H1 (cell line): ENCODE measurements at regions not wholly inside any gene's neighbourhood (a gene's known extent, or its start where the extent isn't known, plus 50 kb on each side); places are given as distances from the start of the nearest gene placed in this dataset.
A peak's percentile ranks its signal among the peaks of the same experiment; 100 is the strongest.

Source experiments
- CTCF ChIA-PET: fragments of 300-600 bp; sonication (Branson Sonifier 250); formaldehyde crosslinking; loops from one replicate; lab custom pipeline; 2021; ENCODE audit not compliant: partially characterized antibody; lab: Charles Lee
- POLR2A ChIA-PET: fragments of 300-600 bp; sonication (Branson Sonifier 250); formaldehyde crosslinking; loops from one replicate; lab custom pipeline; 2021; ENCODE audit warnings: inconsistent platforms; ENCODE audit not compliant: partially characterized antibody; lab: Charles Lee
- DNase-seq, 2 experiments: peaks; one replicate each; pipeline versions ENCODE4 v3.0.0 to v3.0.0-alpha.2; 2010 to 2022; ENCODE audit warnings: low spot score in 2 of 2, low read depth in 1 of 2, mixed read lengths in 1 of 2
- FAIRE-seq: peaks from 2 replicates; lab custom pipeline; 2011; peaks lifted over from hg19 to GRCh38; lab: Jason Lieb, UNC
- H2AFZ ChIP-seq: 2 replicates; pipeline ENCODE4 v1.8.1; 2012; ENCODE audit warnings: low read length, inconsistent platforms
- H2AK5ac ChIP-seq: 2 replicates; pipeline ENCODE4 v1.6.1; 2013; ENCODE audit warnings: low read depth, low read length
- H2BK120ac ChIP-seq: replicated peaks from 2 replicates; pipeline ENCODE3; 2013; ENCODE audit warnings: low read depth, low read length, inconsistent platforms
- H2BK12ac ChIP-seq: 2 replicates; pipeline ENCODE4 v1.6.1; 2013; ENCODE audit warnings: low read depth, low read length
- H2BK15ac ChIP-seq: 2 replicates; pipeline ENCODE4 v1.6.1; 2013; ENCODE audit warnings: low read length
- H2BK20ac ChIP-seq: 2 replicates; pipeline ENCODE4 v1.6.1; 2013; ENCODE audit warnings: low read length
- H2BK5ac ChIP-seq: 2 replicates; pipeline ENCODE4 v1.6.1; 2013; ENCODE audit warnings: low read depth, low read length
- H3K14ac ChIP-seq: 2 replicates; pipeline ENCODE4 v1.6.1; 2013; ENCODE audit warnings: inconsistent platforms; ENCODE audit not compliant: insufficient read length
- H3K18ac ChIP-seq: 2 replicates; pipeline ENCODE4 v1.6.1; 2013; ENCODE audit warnings: low read length; ENCODE audit errors: extremely low read depth
- H3K23ac ChIP-seq: 2 replicates; pipeline ENCODE4 v1.6.1; 2013; ENCODE audit warnings: inconsistent platforms; ENCODE audit not compliant: insufficient read length
- H3K23me2 ChIP-seq: 2 replicates; pipeline ENCODE4 v1.6.1; 2013; ENCODE audit warnings: low read depth, low read length
- H3K27ac ChIP-seq: 2 replicates; pipeline ENCODE4 v1.6.1; 2011; ENCODE audit warnings: low read depth, low read length, inconsistent platforms
- H3K27me3 ChIP-seq, 4 experiments: replicated peaks in 1 of 4; 1 replicate in 1 of 4; 2 replicates in 3 of 4; pipeline versions ENCODE4 v1.6.1 to v1.8.1; 2011 to 2013; ENCODE audit warnings: low read length in 3 of 4, mild to moderate bottlenecking in 3 of 4, inconsistent platforms in 2 of 4, mixed read lengths in 2 of 4, moderate library complexity in 1 of 4; ENCODE audit not compliant: control insufficient read depth in 3 of 4, insufficient read depth in 3 of 4; ENCODE audit errors: extremely low read depth in 1 of 4
- H3K36me3 ChIP-seq, 4 experiments: 2 replicates each; pipeline versions ENCODE4 v1.6.1 to v1.8.1; 2011 to 2013; ENCODE audit warnings: mild to moderate bottlenecking in 4 of 4, low read length in 3 of 4, moderate library complexity in 2 of 4, control low read depth in 1 of 4, inconsistent platforms in 1 of 4; ENCODE audit not compliant: insufficient read depth in 4 of 4, control insufficient read depth in 2 of 4
- H3K4ac ChIP-seq: replicated peaks from 2 replicates; pipeline ENCODE3; 2013; ENCODE audit warnings: low read length, low read depth, mixed read lengths, inconsistent platforms; ENCODE audit not compliant: insufficient read length
- H3K4me1 ChIP-seq, 4 experiments: replicated peaks in 1 of 4; 1 replicate in 1 of 4; 2 replicates in 3 of 4; pipeline versions ENCODE4 v1.6.1 to v1.8.1; 2011 to 2013; ENCODE audit warnings: low read length in 3 of 4, inconsistent platforms in 2 of 4, mixed read lengths in 1 of 4; ENCODE audit not compliant: insufficient read depth in 4 of 4, control insufficient read depth in 3 of 4
- H3K4me2 ChIP-seq, 2 experiments: 2 replicates each; pipeline versions ENCODE4 v1.6.1 to v1.8.1; 2011 to 2013; ENCODE audit warnings: low read depth in 2 of 2, low read length in 2 of 2, control low read depth in 1 of 2, inconsistent platforms in 1 of 2, mild to moderate bottlenecking in 1 of 2; ENCODE audit not compliant: insufficient read depth in 1 of 2
- H3K4me3 ChIP-seq, 4 experiments: fragments of 200-600, 300-600 bp in 1 of 4; sonication (generic), shearing (Covaris generic), sonication (Bioruptor Twin) in 1 of 4; 2 replicates each; pipeline versions ENCODE4 v1.5.1 to v1.8.1; 2011 to 2016; ENCODE audit warnings: low read length in 4 of 4, low read depth in 3 of 4, control low read depth in 2 of 4, inconsistent platforms in 2 of 4, mild to moderate bottlenecking in 2 of 4, mixed read lengths in 1 of 4, moderate library complexity in 1 of 4; ENCODE audit not compliant: insufficient read depth in 2 of 4; ENCODE audit errors: extremely low read depth in 1 of 4
- H3K56ac ChIP-seq: replicated peaks from 2 replicates; pipeline ENCODE3; 2013; ENCODE audit warnings: low read depth, mild to moderate bottlenecking, mixed read lengths, low read length, inconsistent platforms; ENCODE audit not compliant: insufficient read length
- H3K79me1 ChIP-seq: 2 replicates; pipeline ENCODE4 v1.6.1; 2013; ENCODE audit warnings: low read depth, low read length, control low read depth
- H3K79me2 ChIP-seq, 2 experiments: 2 replicates each; pipeline versions ENCODE4 v1.6.1 to v1.8.1; 2012 to 2013; ENCODE audit warnings: low read length in 2 of 2, mild to moderate bottlenecking in 2 of 2, inconsistent platforms in 1 of 2; ENCODE audit not compliant: insufficient read depth in 2 of 2, control insufficient read depth in 1 of 2
- H3K9ac ChIP-seq, 4 experiments: replicated peaks in 1 of 4; 1 replicate in 1 of 4; 2 replicates in 3 of 4; pipeline versions ENCODE4 v1.6.1 to v1.8.1; 2011 to 2013; ENCODE audit warnings: low read depth in 3 of 4, low read length in 3 of 4, control low read depth in 2 of 4, mild to moderate bottlenecking in 2 of 4, moderate library complexity in 2 of 4, inconsistent platforms in 1 of 4; ENCODE audit errors: extremely low read depth in 1 of 4
- H3K9me3 ChIP-seq, 2 experiments: 2 replicates each; pipeline versions ENCODE4 v1.6.1 to v1.8.1; 2012 to 2013; ENCODE audit warnings: mild to moderate bottlenecking in 2 of 2, moderate library complexity in 2 of 2, control low read depth in 1 of 2, inconsistent platforms in 1 of 2, low read depth in 1 of 2, low read length in 1 of 2, mixed read lengths in 1 of 2; ENCODE audit not compliant: insufficient read depth in 2 of 2
- H4K20me1 ChIP-seq, 2 experiments: replicated peaks in 1 of 2; 2 replicates each; pipeline versions ENCODE3 to v1.8.1; 2011 to 2013; ENCODE audit warnings: inconsistent platforms in 2 of 2, low read length in 2 of 2, mild to moderate bottlenecking in 1 of 2; ENCODE audit not compliant: insufficient read depth in 2 of 2, control insufficient read depth in 1 of 2
- H4K5ac ChIP-seq: 2 replicates; pipeline ENCODE4 v1.6.1; 2013; ENCODE audit warnings: low read length, low read depth, mixed read lengths, inconsistent platforms; ENCODE audit not compliant: insufficient read length
- H4K8ac ChIP-seq: 2 replicates; pipeline ENCODE4 v1.8.0; 2013; ENCODE audit warnings: mild to moderate bottlenecking, moderate library complexity, low read length, inconsistent platforms; ENCODE audit not compliant: insufficient read depth; ENCODE audit errors: extremely low read depth
- H4K91ac ChIP-seq: replicated peaks from 2 replicates; pipeline ENCODE3; 2013; ENCODE audit warnings: low read length, mixed read lengths, inconsistent platforms; ENCODE audit not compliant: insufficient read length
- ASH2L ChIP-seq: fragments of 200-600, 300-600 bp; sonication (generic); IDR thresholded peaks from one replicate; pipeline ENCODE4 v1.7.1; 2017; ENCODE audit warnings: low read length
- CTBP2 ChIP-seq: IDR thresholded peaks from 2 replicates; pipeline ENCODE4 v1.7.0; 2011; ENCODE audit warnings: borderline replicate concordance, mild to moderate bottlenecking, moderate library complexity, mixed read lengths, low read length; ENCODE audit not compliant: insufficient read depth, insufficient read length
- CTCF ChIP-seq, 3 experiments: IDR thresholded peaks; 1 replicate in 2 of 3; 2 replicates in 1 of 3; pipeline versions ENCODE4 v1.5.1 to v1.6.1; 2011; ENCODE audit warnings: low read length in 3 of 3, mild to moderate bottlenecking in 3 of 3, inconsistent platforms in 2 of 3, low read depth in 1 of 3, moderate library complexity in 1 of 3; ENCODE audit not compliant: insufficient read depth in 1 of 3; ENCODE audit errors: control extremely low read depth in 1 of 3
- JUND ChIP-seq: IDR thresholded peaks from 2 replicates; pipeline ENCODE4 v1.6.1; 2011; ENCODE audit warnings: mild to moderate bottlenecking, improper control_type of control experiment, low read length
- POU5F1 ChIP-seq: IDR thresholded peaks from 2 replicates; pipeline ENCODE4 v1.6.1; 2011; ENCODE audit warnings: low read depth, mild to moderate bottlenecking, low read length, moderate library complexity
- RNF2 ChIP-seq: fragments of 200-900, 300-1000 bp; sonication (generic); IDR thresholded peaks from 2 replicates; pipeline ENCODE4 v1.7.1; 2016; ENCODE audit warnings: borderline replicate concordance, low read depth, mild to moderate bottlenecking, antibody characterized with exemption, low read length; ENCODE audit not compliant: poor library complexity, severe bottlenecking; ENCODE audit errors: missing control alignments
- SP1 ChIP-seq: IDR thresholded peaks from 2 replicates; pipeline ENCODE4 v1.6.1; 2011; ENCODE audit warnings: low read depth, low read length
- TAF1 ChIP-seq: IDR thresholded peaks from 2 replicates; pipeline ENCODE4 v1.6.1; 2011; ENCODE audit warnings: mild to moderate bottlenecking, low read depth, low read length
- TBP ChIP-seq: IDR thresholded peaks from 2 replicates; pipeline ENCODE4 v1.6.1; 2011; ENCODE audit warnings: low read depth, low read length, improper control_type of control experiment
- WGBS, 2 experiments: shearing (Covaris generic) in 1 of 2; methylation state at CpG; one replicate each; pipeline versions ENCODE4 v1.1.6 to v1.1.7; 2013 to 2015; ENCODE audit warnings: low lambda C conversion rate in 2 of 2, mixed read lengths in 2 of 2, inconsistent platforms in 1 of 2, low coverage in 1 of 2, missing lambda C conversion rate in 1 of 2; ENCODE audit not compliant: insufficient replicate concordance in 2 of 2, insufficient coverage in 1 of 2, insufficient read length in 1 of 2; ENCODE audit errors: extremely low coverage in 1 of 2, missing lambda C conversion rate in 1 of 2; 5-methylcytosine and 5-hydroxymethylcytosine counted together

GRCh38 chr10:3420527-3421469, 248.2 kb upstream of the PITRM1 start:
- H2BK12ac ChIP-seq: no peak overlapping the region
- H3K23me2 ChIP-seq: no peaks in the 10 kb centered on the region
- H2AFZ ChIP-seq: 0 out of 2 replicates have a peak overlapping the region, but pooled peaks have one; percentile 12
- no peaks in the 10 kb centered on the region for H3K27me3 ChIP-seq
- H2BK5ac ChIP-seq: no peak overlapping the region
- no peak overlapping the region for H3K18ac ChIP-seq
- no peaks in the 10 kb centered on the region for H3K36me3 ChIP-seq
- no peak overlapping the region for H2BK20ac ChIP-seq
- no peak overlapping the region for H2BK15ac ChIP-seq
- H3K14ac ChIP-seq: no peak overlapping the region
- H4K91ac ChIP-seq: peak overlapping the region; percentile 48
- no peaks in the 10 kb centered on the region for H3K79me1 ChIP-seq
- no peak for DNase-seq
- no peak overlapping the region for H3K4me2 ChIP-seq
- H3K79me2 ChIP-seq: no peaks in the 10 kb centered on the region
- no peak overlapping the region for H3K9ac ChIP-seq
- ChIA-PET POLR2A (no interaction called here), CTCF (interaction anchor here (0.6 to 1.2 kb wide), 3 partner anchors 23 to 92 kb away, joined by 3 read pairs; no protein-coding TSS in a partner anchor)
- no peak overlapping the region for H4K5ac ChIP-seq
- H3K56ac ChIP-seq: no peak overlapping the region
- no peak overlapping the region for H3K4me3 ChIP-seq
- 92% methylated on average over 18 of the region's 18 CpGs; no CpG with 5 or more reads in 1 of the 2 experiments for WGBS, 2 experiments
- H3K4me1 ChIP-seq: no peaks in the 10 kb centered on the region; a peak in 1 of 7 replicates
- H3K4ac ChIP-seq: no peak overlapping the region
- no peak for FAIRE-seq
- no peak overlapping the region for H4K8ac ChIP-seq
- H2BK120ac ChIP-seq: no peak overlapping the region
- no peak overlapping the region for H3K27ac ChIP-seq
- no peaks in the 10 kb centered on the region for H4K20me1 ChIP-seq
- no peak overlapping the region for H3K23ac ChIP-seq
- no peak overlapping the region for H2AK5ac ChIP-seq
- H3K9me3 ChIP-seq: no peaks in the 10 kb centered on the region
- no peak for TF ChIP-seq TBP
- TF ChIP-seq TAF1: no peak
- no peak for TF ChIP-seq CTCF (IDR thresholded peaks at IDR 0.05; ENCODE audit: control extremely low read depth in 1 of 3, insufficient read depth in 1 of 3, low read depth in 1 of 3, low read length in 3 of 3)
- TF ChIP-seq SP1: no peak
- TF ChIP-seq JUND: no peak
- no peak for TF ChIP-seq POU5F1
- TF ChIP-seq CTBP2: no peak
- TF ChIP-seq ASH2L: no peak
- no peak for TF ChIP-seq RNF2
